Spleen (tissue), 11 donors: ENCODE measurements at regions not wholly inside any gene's neighbourhood (a gene's known extent, or its start where the extent isn't known, plus 50 kb on each side); places are given as distances from the start of the nearest gene placed in this dataset.
"Not testable (repeated sequence)": the region's sequence is repeated elsewhere in the genome, so short reads cannot be mapped to it uniquely, and the experiment has no call there.

Source experiments
- DNase-seq: peaks from one replicate; pipeline ENCODE4 v3.0.0-alpha.2; 2020
- H3K27ac ChIP-seq, 8 donors: fragments of 200-600 bp; sonication (generic) in 7 of 8; 1 replicate in 4 of 8; 2 replicates in 4 of 8; pipeline versions ENCODE4 v1.5.0 to v1.8.0; 2016 to 2021; ENCODE audit warnings: inconsistent platforms in 4 of 8, mild to moderate bottlenecking in 4 of 8, moderate library complexity in 1 of 8
- H3K27me3 ChIP-seq, 7 donors: fragments of 200-600 bp; sonication (generic) in 6 of 7; replicated peaks in 1 of 7; 1 replicate in 4 of 7; 2 replicates in 3 of 7; pipeline versions ENCODE4 v1.5.0 to v1.8.0; 2016 to 2021; ENCODE audit warnings: inconsistent platforms in 3 of 7, mild to moderate bottlenecking in 1 of 7
- H3K36me3 ChIP-seq, 6 donors: fragments of 200-600 bp; sonication (generic) in 5 of 6; 1 replicate in 4 of 6; 2 replicates in 2 of 6; pipeline versions ENCODE4 v1.5.0 to v1.8.0; 2016 to 2021; ENCODE audit warnings: inconsistent platforms in 2 of 6
- H3K4me1 ChIP-seq, 6 donors: fragments of 200-600 bp; sonication (generic) in 5 of 6; 1 replicate in 3 of 6; 2 replicates in 3 of 6; pipeline versions ENCODE4 v1.5.0 to v1.8.0; 2016 to 2021; ENCODE audit warnings: inconsistent platforms in 3 of 6
- H3K4me3 ChIP-seq, 8 donors: fragments of 200-600 bp; sonication (generic) in 7 of 8; 1 replicate in 4 of 8; 2 replicates in 4 of 8; pipeline versions ENCODE4 v1.5.0 to v1.8.0; 2016 to 2021; ENCODE audit warnings: inconsistent platforms in 4 of 8, mild to moderate bottlenecking in 4 of 8, moderate library complexity in 2 of 8
- H3K9me3 ChIP-seq, 8 donors: fragments of 200-600 bp; sonication (generic) in 7 of 8; 1 replicate in 4 of 8; 2 replicates in 4 of 8; pipeline versions ENCODE4 v1.5.0 to v1.8.0; 2016 to 2021; ENCODE audit warnings: inconsistent platforms in 4 of 8
- CTCF ChIP-seq, 11 experiments: fragments of 200-600 bp in 7 of 11; fragments of 450-650 bp in 4 of 11; sonication (generic) in 4 of 11; IDR thresholded peaks in 8 of 11; conservative IDR thresholded peaks in 3 of 11; 1 replicate in 7 of 11; 2 replicates in 4 of 11; pipeline versions ENCODE4 v1.4.0 to v1.8.0; 2016 to 2021; ENCODE audit warnings: antibody characterized with exemption in 11 of 11, inconsistent platforms in 4 of 11, mild to moderate bottlenecking in 1 of 11
- POLR2A ChIP-seq, 3 donors: fragments of 450-650 bp; IDR thresholded peaks; one replicate each; pipeline ENCODE4 v1.5.1; 2017; ENCODE audit warnings: antibody characterized with exemption in 3 of 3, mild to moderate bottlenecking in 1 of 3
- POLR2AphosphoS5 ChIP-seq, 3 donors: sonication (generic); formaldehyde crosslinking; IDR thresholded peaks; one replicate each; pipeline ENCODE4 v1.5.1; 2017; ENCODE audit warnings: antibody characterized with exemption in 3 of 3
- WGBS, 5 donors: extraction: QIAGEN DNeasy Blood & Tissue Kit in 3 of 5; methylation state at CpG; one replicate each; pipeline versions ENCODE4 v1.1.5 to v1.1.7; 2013 to 2018; 5-methylcytosine and 5-hydroxymethylcytosine counted together
- intact Hi-C: fragments of 100-400 bp; cut with DNase I; formaldehyde crosslinking; loops from one replicate; pipeline ENCODE4 v1.15.0; 2023; ENCODE audit warnings: low total_unique reads
- donor health status: healthy with polysubstance abuse.
- donor health status: DM: no; HTN: no; CAD: no; lungs with moderate emphysema.
- donor health status: DM: no; HTN: no; CAD: no.
- donor health status: Bipolar disorder and iron deficiency.
- donor health status: healthy.
- donor health status: DM: no; HTN: no; CAD: no.
- donor health status: DM: yes; HTN: yes; CAD: no.

DNA sequence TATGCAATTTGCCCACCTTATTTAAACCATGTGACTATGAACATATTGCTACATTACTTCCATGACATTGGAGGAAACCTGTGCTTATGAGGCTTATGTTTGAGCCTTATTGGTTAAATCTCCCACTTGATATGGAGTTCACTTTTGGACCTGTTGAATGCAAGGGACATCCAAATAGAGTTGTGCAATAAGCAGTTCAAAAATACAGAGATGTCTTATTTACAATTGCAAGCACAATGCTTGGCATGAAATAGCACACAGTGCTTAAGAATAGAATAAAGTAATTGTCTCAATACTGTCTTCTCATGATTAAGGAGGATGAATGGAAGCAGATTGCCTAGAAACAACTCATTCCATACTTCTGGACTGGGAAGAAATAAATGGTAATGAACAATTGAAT is 793.5 kb downstream of the METTL4 start:
- H3K9me3 ChIP-seq: peaks cover 0 to 3% (median 0%) of the 10 kb centered on the region in 8 donors
- TF ChIP-seq POLR2AphosphoS5 (IDR thresholded peaks at IDR 0.05) (no peak), CTCF (IDR thresholded peaks at IDR 0.05 in 8 of 11, conservative IDR thresholded peaks at IDR 0.05 in 3 of 11) (no peak), POLR2A (IDR thresholded peaks at IDR 0.05) (no peak)
- intact Hi-C loops: no loop called here

DNA sequence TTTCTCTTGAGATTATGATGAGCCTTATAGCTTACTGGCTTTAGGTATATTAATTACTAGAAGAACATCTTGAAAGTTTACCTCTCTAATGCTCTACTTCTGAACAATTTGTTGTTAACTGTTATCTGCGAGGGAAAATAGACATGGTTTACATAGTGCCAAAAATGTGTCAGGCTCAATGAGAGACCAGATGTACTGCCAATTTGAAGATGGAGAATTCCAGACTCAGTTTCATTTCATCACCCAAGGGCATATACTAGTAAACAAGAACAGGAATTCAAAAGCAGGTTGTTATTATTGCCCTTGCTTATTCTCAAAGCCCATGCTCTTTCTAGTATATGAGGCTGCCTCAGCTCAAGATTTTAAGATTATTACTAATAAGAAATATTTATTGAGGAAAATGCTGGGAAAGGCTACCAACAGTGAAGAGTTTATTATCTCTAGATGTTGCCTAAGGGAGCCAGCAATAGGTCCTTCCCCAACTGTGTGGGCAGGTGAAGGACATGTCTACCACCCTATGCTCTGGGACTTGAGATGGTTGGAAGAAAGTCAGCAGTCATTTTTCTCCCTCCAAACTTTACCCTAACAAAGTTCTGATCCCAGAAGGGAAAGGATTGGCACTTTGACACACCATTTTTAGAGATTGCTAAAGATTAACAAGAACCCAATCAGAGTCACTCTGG is 792.7 kb downstream of the METTL4 start:
- intact Hi-C loops: no loop called here

More for the DNA sequence above, 793.5 kb downstream of the METTL4 start:
- H3K4me1 ChIP-seq: no peaks in the 10 kb centered on the region
- H3K4me3 ChIP-seq: no peak overlapping the region
- DNase-seq: no peak
- no peaks in the 10 kb centered on the region for H3K36me3 ChIP-seq
- H3K27ac ChIP-seq: no peak overlapping the region
- H3K27me3 ChIP-seq: no peaks in the 10 kb centered on the region

DNA sequence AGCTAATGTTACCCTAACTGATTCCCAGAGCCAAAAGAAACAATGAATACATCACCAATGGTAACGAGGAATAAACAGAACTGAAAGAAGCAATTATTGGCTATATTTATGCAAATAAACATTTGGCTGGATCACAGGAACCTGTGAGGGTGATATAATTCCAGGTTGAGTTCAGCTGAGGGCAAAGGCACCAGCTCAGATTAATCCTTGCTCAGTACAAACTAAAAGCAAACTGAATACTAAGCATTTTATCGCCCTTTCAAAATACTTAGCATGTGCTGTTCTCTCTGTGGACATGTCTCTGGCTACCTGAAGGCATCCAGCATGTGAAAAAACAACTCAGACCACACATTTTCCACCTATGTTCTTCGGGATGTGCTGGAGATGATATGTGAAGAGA is 791.7 kb downstream of the METTL4 start:
- no peaks in the 10 kb centered on the region for H3K27me3 ChIP-seq
- TF ChIP-seq CTCF (IDR thresholded peaks at IDR 0.05 in 8 of 11, conservative IDR thresholded peaks at IDR 0.05 in 3 of 11) (no peak), POLR2AphosphoS5 (IDR thresholded peaks at IDR 0.05) (no peak), POLR2A (IDR thresholded peaks at IDR 0.05) (no peak)
- WGBS, 5 donors: 61 to 84% (median 70%) methylated on average over 3 of the region's 3 CpGs
- no peaks in the 10 kb centered on the region for H3K4me1 ChIP-seq
- H3K9me3 ChIP-seq: peaks cover 0 to 9% (median 2%) of the 10 kb centered on the region in 8 donors
- intact Hi-C loops: no loop called here
- H3K4me3 ChIP-seq: no peak overlapping the region
- H3K36me3 ChIP-seq: no peaks in the 10 kb centered on the region
- no peak for DNase-seq
- H3K27ac ChIP-seq: no peak overlapping the region

More for the DNA sequence above, 792.7 kb downstream of the METTL4 start:
- WGBS, 5 donors: 82 to 94% (median 87%) methylated on average over 1 of the region's 1 CpG
- DNase-seq: no peak
- peaks cover 0 to 3% (median 0%) of the 10 kb centered on the region in 8 donors for H3K9me3 ChIP-seq
- no peaks in the 10 kb centered on the region for H3K36me3 ChIP-seq
- TF ChIP-seq POLR2A (IDR thresholded peaks at IDR 0.05) (no peak), POLR2AphosphoS5 (IDR thresholded peaks at IDR 0.05) (no peak), CTCF (IDR thresholded peaks at IDR 0.05 in 8 of 11, conservative IDR thresholded peaks at IDR 0.05 in 3 of 11) (no peak)
- H3K27me3 ChIP-seq: no peaks in the 10 kb centered on the region
- H3K4me3 ChIP-seq: no peak overlapping the region
- no peaks in the 10 kb centered on the region for H3K4me1 ChIP-seq
- no peak overlapping the region for H3K27ac ChIP-seq

- TF ChIP-seq CTCF (IDR thresholded peaks at IDR 0.05 in 8 of 11, conservative IDR thresholded peaks at IDR 0.05 in 3 of 11): no peak
- TF ChIP-seq POLR2A (IDR thresholded peaks at IDR 0.05): no peak
- no peak for TF ChIP-seq POLR2AphosphoS5 (IDR thresholded peaks at IDR 0.05)
- peaks cover 0 to 25% (median 5%) of the 10 kb centered on the region in 8 donors for H3K9me3 ChIP-seq
- 57 to 84% (median 74%) methylated on average over 4 to 5 of the region's 5 CpGs for WGBS, 5 donors
- no peak for DNase-seq
- no peak overlapping the region for H3K27ac ChIP-seq
- no peaks in the 10 kb centered on the region for H3K4me1 ChIP-seq
- no peaks in the 10 kb centered on the region for H3K27me3 ChIP-seq
- intact Hi-C loops: no loop called here
- H3K36me3 ChIP-seq: no peaks in the 10 kb centered on the region
- no peak overlapping the region for H3K4me3 ChIP-seq
These were observed 787.2 kb downstream of the METTL4 start for GRCh38 chr18:1784113-1784512.

DNA sequence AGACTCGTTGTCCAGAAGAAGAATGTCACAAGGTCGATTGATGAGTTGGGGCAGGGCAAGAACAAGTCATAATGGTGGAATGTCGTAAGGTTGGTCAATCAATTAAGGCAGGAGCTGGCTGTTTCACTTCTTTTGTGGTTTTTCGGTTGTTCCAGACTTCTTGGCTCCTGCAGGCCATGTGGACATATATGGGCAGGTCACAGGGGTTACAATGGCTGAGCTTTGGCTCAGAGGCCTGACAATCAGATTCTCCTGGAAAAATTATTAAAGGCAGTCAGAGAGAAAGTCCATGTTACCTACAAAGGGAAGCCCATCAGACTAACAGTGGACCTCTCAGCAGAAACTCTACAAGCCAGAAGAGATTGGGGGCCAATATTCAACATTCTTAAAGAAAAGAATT is 785.3 kb downstream of the METTL4 start:
- DNase-seq, intact Hi-C loops: not testable (repeated sequence)
- 62 to 81% (median 75%) methylated on average over 4 of the region's 4 CpGs for WGBS, 5 donors

More for the DNA sequence above, 785.3 kb downstream of the METTL4 start:
- H3K4me3 ChIP-seq, H3K4me1 ChIP-seq, H3K27me3 ChIP-seq, H3K36me3 ChIP-seq, H3K27ac ChIP-seq: not testable (repeated sequence)
- H3K9me3 ChIP-seq: peaks cover 0 to 25% (median 5%) of the 10 kb centered on the region in 8 donors
